GM12878 (cell line): ENCODE measurements at regions not wholly inside any gene's neighbourhood (a gene's known extent, or its start where the extent isn't known, plus 50 kb on each side); places are given as distances from the start of the nearest gene placed in this dataset.

Experiments used
- ATAC-seq: fragments of 200-7000 bp; cut with Tn5 transposase; 3 replicates; pipeline ENCODE4 v1.9.1; 2020; ENCODE audit warnings: mild to moderate bottlenecking, moderate library complexity
- BruUV-seq: library from RNA; stranded (reverse); fragments of 400-500 nt; replicated peaks from 2 replicates; lab custom pipeline; 2021; lab: Mats Ljungman, UMichigan
- CTCF ChIA-PET: fragments of 300-600 bp; sonication (Branson Sonifier 250); formaldehyde crosslinking; extraction: SDS; loops from one replicate; lab custom pipeline; 2021; ENCODE audit warnings: inconsistent platforms; lab: Yijun Ruan, JAX
- POLR2A ChIA-PET: fragments of 350-600 bp; formaldehyde crosslinking; extraction: SDS; loops from one replicate; lab custom pipeline; 2021; ENCODE audit warnings: inconsistent platforms; lab: Charles Lee
- RAD21 ChIA-PET: fragments of 300-600 bp; sonication (Branson Sonifier 250); formaldehyde crosslinking; loops from one replicate; lab custom pipeline; 2023; ENCODE audit warnings: antibody characterized with exemption; ENCODE audit not compliant: unreplicated experiment; lab: Charles Lee
- SMC1A ChIA-PET: fragments of 300-600 bp; sonication (Branson Sonifier 250); formaldehyde crosslinking; loops from one replicate; lab custom pipeline; 2023; ENCODE audit not compliant: unreplicated experiment, uncharacterized antibody; lab: Charles Lee
- DNase-seq: peaks from one replicate; pipeline ENCODE4 v3.0.0-alpha.2; 2011; ENCODE audit warnings: low read depth, low spot score
- FAIRE-seq: peaks from 3 replicates; lab custom pipeline; 2011; peaks lifted over from hg19 to GRCh38; lab: Jason Lieb, UNC
- H2AFZ ChIP-seq: 2 replicates; pipeline ENCODE4 v1.6.0; 2011; ENCODE audit warnings: low read depth, low read length, control low read depth; ENCODE audit not compliant: control insufficient read depth
- H3K27ac ChIP-seq: 2 replicates; pipeline ENCODE4 v1.5.1; 2011; ENCODE audit warnings: control low read depth; ENCODE audit not compliant: control insufficient read depth, insufficient read depth
- H3K27me3 ChIP-seq, 2 experiments: replicated peaks in 1 of 2; 2 replicates each; pipeline versions ENCODE4 v1.6.0 to v1.6.1; 2011; ENCODE audit warnings: low read length in 1 of 2; ENCODE audit not compliant: control insufficient read depth in 2 of 2, insufficient read depth in 2 of 2
- H3K36me3 ChIP-seq, 2 experiments: 2 replicates each; pipeline ENCODE4 v1.5.1; 2011; ENCODE audit warnings: low read length in 1 of 2; ENCODE audit not compliant: control insufficient read depth in 2 of 2, insufficient read depth in 2 of 2
- H3K4me1 ChIP-seq: 2 replicates; pipeline ENCODE4 v1.6.1; 2011; ENCODE audit warnings: mild to moderate bottlenecking, low read length, moderate library complexity, mixed read lengths; ENCODE audit not compliant: control insufficient read depth, insufficient read depth
- H3K4me2 ChIP-seq: 2 replicates; pipeline ENCODE4 v1.6.0; 2011; ENCODE audit warnings: control low read depth; ENCODE audit not compliant: control insufficient read depth, insufficient read depth
- H3K4me3 ChIP-seq: fragments of 200-600 bp; sonication (generic); 2 replicates; pipeline ENCODE4 v1.5.1; 2016
- H3K79me2 ChIP-seq: 2 replicates; pipeline ENCODE4 v1.6.0; 2011; ENCODE audit warnings: low read length; ENCODE audit not compliant: control insufficient read depth, insufficient read depth
- H3K9ac ChIP-seq: 2 replicates; pipeline ENCODE4 v1.8.0; 2011; ENCODE audit warnings: low read length, control low read depth, mixed read lengths; ENCODE audit not compliant: control insufficient read depth, insufficient read depth
- H3K9me3 ChIP-seq: replicated peaks from 3 replicates; pipeline ENCODE4 v1.5.1; 2011; ENCODE audit warnings: mild to moderate bottlenecking, low read length; ENCODE audit not compliant: control insufficient read depth, insufficient read depth
- H4K20me1 ChIP-seq: 2 replicates; pipeline ENCODE4 v1.6.0; 2011; ENCODE audit not compliant: control insufficient read depth, insufficient read depth
- PBX3 ChIP-seq: IDR thresholded peaks from 2 replicates; pipeline ENCODE4 v1.6.1; 2011; ENCODE audit warnings: mild to moderate bottlenecking, low read depth, low read length, moderate library complexity; ENCODE audit not compliant: insufficient replicate concordance
- TCF12 ChIP-seq: IDR thresholded peaks from 2 replicates; pipeline ENCODE4 v1.6.1; 2011; ENCODE audit warnings: low read depth, mild to moderate bottlenecking, low read length
- TCF3 ChIP-seq: IDR thresholded peaks from 2 replicates; pipeline ENCODE4 v1.6.1; 2012; ENCODE audit warnings: low read depth, mild to moderate bottlenecking, low read length, borderline replicate concordance; ENCODE audit not compliant: insufficient read depth
- WGBS: methylation state at CpG from one replicate; pipeline ENCODE4 v1.1.6; 2016; ENCODE audit warnings: low lambda C conversion rate; ENCODE audit not compliant: insufficient replicate concordance, insufficient coverage; ENCODE audit errors: missing lambda C conversion rate; 5-methylcytosine and 5-hydroxymethylcytosine counted together
- in situ Hi-C: fragments of 300-500 bp; cut with MboI; formaldehyde crosslinking; loops from 9 replicates; pipeline ENCODE4 v1.14.3; 2018; ENCODE audit warnings: mixed read lengths
- intact Hi-C: fragments of 100-400 bp; cut with micrococcal nuclease; formaldehyde crosslinking; loops from one replicate; pipeline ENCODE4 v1.14.2; 2022; ENCODE audit not compliant: unreplicated experiment
- TF ChIP-seq, protein P1 (sequence below): fragments of 150-350 bp; IDR thresholded peaks from 2 replicates; pipeline ENCODE4 v1.6.1; 2016; ENCODE audit warnings: low read depth, low read length
- TF ChIP-seq, protein P2 (sequence below): fragments of 450-650 bp; IDR thresholded peaks from 2 replicates; pipeline ENCODE4 v1.6.1; 2016; ENCODE audit warnings: mild to moderate bottlenecking

- no TSS peak for BruUV-seq
- Histone ChIP-seq H3K4me2 (peak overlapping the region; percentile 10; the same call in 1 of the 2 replicates), H3K36me3 (no peaks in the 10 kb centered on the region)
- DNase-seq = no peak
- TF ChIP-seq TCF12 (peak; percentile 83), PBX3 (peak; percentile 84), TCF3 (peak; percentile 92)
- TF ChIP-seq, protein P1, sequence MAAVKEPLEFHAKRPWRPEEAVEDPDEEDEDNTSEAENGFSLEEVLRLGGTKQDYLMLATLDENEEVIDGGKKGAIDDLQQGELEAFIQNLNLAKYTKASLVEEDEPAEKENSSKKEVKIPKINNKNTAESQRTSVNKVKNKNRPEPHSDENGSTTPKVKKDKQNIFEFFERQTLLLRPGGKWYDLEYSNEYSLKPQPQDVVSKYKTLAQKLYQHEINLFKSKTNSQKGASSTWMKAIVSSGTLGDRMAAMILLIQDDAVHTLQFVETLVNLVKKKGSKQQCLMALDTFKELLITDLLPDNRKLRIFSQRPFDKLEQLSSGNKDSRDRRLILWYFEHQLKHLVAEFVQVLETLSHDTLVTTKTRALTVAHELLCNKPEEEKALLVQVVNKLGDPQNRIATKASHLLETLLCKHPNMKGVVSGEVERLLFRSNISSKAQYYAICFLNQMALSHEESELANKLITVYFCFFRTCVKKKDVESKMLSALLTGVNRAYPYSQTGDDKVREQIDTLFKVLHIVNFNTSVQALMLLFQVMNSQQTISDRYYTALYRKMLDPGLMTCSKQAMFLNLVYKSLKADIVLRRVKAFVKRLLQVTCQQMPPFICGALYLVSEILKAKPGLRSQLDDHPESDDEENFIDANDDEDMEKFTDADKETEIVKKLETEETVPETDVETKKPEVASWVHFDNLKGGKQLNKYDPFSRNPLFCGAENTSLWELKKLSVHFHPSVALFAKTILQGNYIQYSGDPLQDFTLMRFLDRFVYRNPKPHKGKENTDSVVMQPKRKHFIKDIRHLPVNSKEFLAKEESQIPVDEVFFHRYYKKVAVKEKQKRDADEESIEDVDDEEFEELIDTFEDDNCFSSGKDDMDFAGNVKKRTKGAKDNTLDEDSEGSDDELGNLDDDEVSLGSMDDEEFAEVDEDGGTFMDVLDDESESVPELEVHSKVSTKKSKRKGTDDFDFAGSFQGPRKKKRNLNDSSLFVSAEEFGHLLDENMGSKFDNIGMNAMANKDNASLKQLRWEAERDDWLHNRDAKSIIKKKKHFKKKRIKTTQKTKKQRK = no peak
- TF ChIP-seq, protein P2, sequence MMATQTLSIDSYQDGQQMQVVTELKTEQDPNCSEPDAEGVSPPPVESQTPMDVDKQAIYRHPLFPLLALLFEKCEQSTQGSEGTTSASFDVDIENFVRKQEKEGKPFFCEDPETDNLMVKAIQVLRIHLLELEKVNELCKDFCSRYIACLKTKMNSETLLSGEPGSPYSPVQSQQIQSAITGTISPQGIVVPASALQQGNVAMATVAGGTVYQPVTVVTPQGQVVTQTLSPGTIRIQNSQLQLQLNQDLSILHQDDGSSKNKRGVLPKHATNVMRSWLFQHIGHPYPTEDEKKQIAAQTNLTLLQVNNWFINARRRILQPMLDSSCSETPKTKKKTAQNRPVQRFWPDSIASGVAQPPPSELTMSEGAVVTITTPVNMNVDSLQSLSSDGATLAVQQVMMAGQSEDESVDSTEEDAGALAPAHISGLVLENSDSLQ = peak; percentile 76
- TF ChIP-seq, all 136 proteins: peak for 4
- 61% methylated on average over 2 of the region's 2 CpGs for WGBS
- H3K9ac ChIP-seq = no peak overlapping the region
- peak; percentile 75 for ATAC-seq
- in situ Hi-C loops (no loop called here), intact Hi-C loops (no loop called here)
- no peak for FAIRE-seq
- SMC1A ChIA-PET = interaction anchor here (0.9 kb wide), 1 partner anchor 9 kb away, joined by 4 read pairs; no protein-coding TSS in a partner anchor
- RAD21 ChIA-PET = no interaction called here
- H3K4me3 ChIP-seq = no peak overlapping the region
- CTCF ChIA-PET = no interaction called here
- H4K20me1 ChIP-seq = no peaks in the 10 kb centered on the region
- H3K27me3 ChIP-seq = no peaks in the 10 kb centered on the region
- no peak overlapping the region; the same call in 1 of the 2 replicates for H2AFZ ChIP-seq
- POLR2A ChIA-PET = no interaction called here
- H3K4me1 ChIP-seq = no peaks in the 10 kb centered on the region; the same call in 1 of the 2 replicates
- no peaks in the 10 kb centered on the region for H3K79me2 ChIP-seq
- no peak overlapping the region for H3K27ac ChIP-seq
- H3K9me3 ChIP-seq = no peaks in the 10 kb centered on the region
Measured at GRCh38 chr2:12262681-12263436, 453.9 kb upstream of the TRIB2 start.
